H1 (cell line): ENCODE measurements at regions not wholly inside any gene's neighbourhood (a gene's known extent, or its start where the extent isn't known, plus 50 kb on each side); places are given as distances from the start of the nearest gene placed in this dataset.

Experiments
- CTCF ChIA-PET: fragments of 300-600 bp; sonication (Branson Sonifier 250); formaldehyde crosslinking; loops from one replicate; lab custom pipeline; 2021; ENCODE audit not compliant: partially characterized antibody; lab: Charles Lee
- POLR2A ChIA-PET: fragments of 300-600 bp; sonication (Branson Sonifier 250); formaldehyde crosslinking; loops from one replicate; lab custom pipeline; 2021; ENCODE audit warnings: inconsistent platforms; ENCODE audit not compliant: partially characterized antibody; lab: Charles Lee
- DNase-seq, 2 experiments: peaks; one replicate each; pipeline versions ENCODE4 v3.0.0 to v3.0.0-alpha.2; 2010 to 2022; ENCODE audit warnings: low spot score in 2 of 2, low read depth in 1 of 2, mixed read lengths in 1 of 2
- FAIRE-seq: peaks from 2 replicates; lab custom pipeline; 2011; peaks lifted over from hg19 to GRCh38; lab: Jason Lieb, UNC
- H2AFZ ChIP-seq: 2 replicates; pipeline ENCODE4 v1.8.1; 2012; ENCODE audit warnings: low read length, inconsistent platforms
- H2AK5ac ChIP-seq: 2 replicates; pipeline ENCODE4 v1.6.1; 2013; ENCODE audit warnings: low read depth, low read length
- H2BK120ac ChIP-seq: replicated peaks from 2 replicates; pipeline ENCODE3; 2013; ENCODE audit warnings: low read depth, low read length, inconsistent platforms
- H2BK12ac ChIP-seq: 2 replicates; pipeline ENCODE4 v1.6.1; 2013; ENCODE audit warnings: low read depth, low read length
- H2BK15ac ChIP-seq: 2 replicates; pipeline ENCODE4 v1.6.1; 2013; ENCODE audit warnings: low read length
- H2BK20ac ChIP-seq: 2 replicates; pipeline ENCODE4 v1.6.1; 2013; ENCODE audit warnings: low read length
- H2BK5ac ChIP-seq: 2 replicates; pipeline ENCODE4 v1.6.1; 2013; ENCODE audit warnings: low read depth, low read length
- H3K14ac ChIP-seq: 2 replicates; pipeline ENCODE4 v1.6.1; 2013; ENCODE audit warnings: inconsistent platforms; ENCODE audit not compliant: insufficient read length
- H3K18ac ChIP-seq: 2 replicates; pipeline ENCODE4 v1.6.1; 2013; ENCODE audit warnings: low read length; ENCODE audit errors: extremely low read depth
- H3K23ac ChIP-seq: 2 replicates; pipeline ENCODE4 v1.6.1; 2013; ENCODE audit warnings: inconsistent platforms; ENCODE audit not compliant: insufficient read length
- H3K23me2 ChIP-seq: 2 replicates; pipeline ENCODE4 v1.6.1; 2013; ENCODE audit warnings: low read depth, low read length
- H3K27ac ChIP-seq: 2 replicates; pipeline ENCODE4 v1.6.1; 2011; ENCODE audit warnings: low read depth, low read length, inconsistent platforms
- H3K27me3 ChIP-seq, 4 experiments: replicated peaks in 1 of 4; 1 replicate in 1 of 4; 2 replicates in 3 of 4; pipeline versions ENCODE4 v1.6.1 to v1.8.1; 2011 to 2013; ENCODE audit warnings: low read length in 3 of 4, mild to moderate bottlenecking in 3 of 4, inconsistent platforms in 2 of 4, mixed read lengths in 2 of 4, moderate library complexity in 1 of 4; ENCODE audit not compliant: control insufficient read depth in 3 of 4, insufficient read depth in 3 of 4; ENCODE audit errors: extremely low read depth in 1 of 4
- H3K36me3 ChIP-seq, 4 experiments: 2 replicates each; pipeline versions ENCODE4 v1.6.1 to v1.8.1; 2011 to 2013; ENCODE audit warnings: mild to moderate bottlenecking in 4 of 4, low read length in 3 of 4, moderate library complexity in 2 of 4, control low read depth in 1 of 4, inconsistent platforms in 1 of 4; ENCODE audit not compliant: insufficient read depth in 4 of 4, control insufficient read depth in 2 of 4
- H3K4ac ChIP-seq: replicated peaks from 2 replicates; pipeline ENCODE3; 2013; ENCODE audit warnings: low read length, low read depth, mixed read lengths, inconsistent platforms; ENCODE audit not compliant: insufficient read length
- H3K4me1 ChIP-seq, 4 experiments: replicated peaks in 1 of 4; 1 replicate in 1 of 4; 2 replicates in 3 of 4; pipeline versions ENCODE4 v1.6.1 to v1.8.1; 2011 to 2013; ENCODE audit warnings: low read length in 3 of 4, inconsistent platforms in 2 of 4, mixed read lengths in 1 of 4; ENCODE audit not compliant: insufficient read depth in 4 of 4, control insufficient read depth in 3 of 4
- H3K4me2 ChIP-seq, 2 experiments: 2 replicates each; pipeline versions ENCODE4 v1.6.1 to v1.8.1; 2011 to 2013; ENCODE audit warnings: low read depth in 2 of 2, low read length in 2 of 2, control low read depth in 1 of 2, inconsistent platforms in 1 of 2, mild to moderate bottlenecking in 1 of 2; ENCODE audit not compliant: insufficient read depth in 1 of 2
- H3K4me3 ChIP-seq, 4 experiments: fragments of 200-600, 300-600 bp in 1 of 4; sonication (generic), shearing (Covaris generic), sonication (Bioruptor Twin) in 1 of 4; 2 replicates each; pipeline versions ENCODE4 v1.5.1 to v1.8.1; 2011 to 2016; ENCODE audit warnings: low read length in 4 of 4, low read depth in 3 of 4, control low read depth in 2 of 4, inconsistent platforms in 2 of 4, mild to moderate bottlenecking in 2 of 4, mixed read lengths in 1 of 4, moderate library complexity in 1 of 4; ENCODE audit not compliant: insufficient read depth in 2 of 4; ENCODE audit errors: extremely low read depth in 1 of 4
- H3K56ac ChIP-seq: replicated peaks from 2 replicates; pipeline ENCODE3; 2013; ENCODE audit warnings: low read depth, mild to moderate bottlenecking, mixed read lengths, low read length, inconsistent platforms; ENCODE audit not compliant: insufficient read length
- H3K79me1 ChIP-seq: 2 replicates; pipeline ENCODE4 v1.6.1; 2013; ENCODE audit warnings: low read depth, low read length, control low read depth
- H3K79me2 ChIP-seq, 2 experiments: 2 replicates each; pipeline versions ENCODE4 v1.6.1 to v1.8.1; 2012 to 2013; ENCODE audit warnings: low read length in 2 of 2, mild to moderate bottlenecking in 2 of 2, inconsistent platforms in 1 of 2; ENCODE audit not compliant: insufficient read depth in 2 of 2, control insufficient read depth in 1 of 2
- H3K9ac ChIP-seq, 4 experiments: replicated peaks in 1 of 4; 1 replicate in 1 of 4; 2 replicates in 3 of 4; pipeline versions ENCODE4 v1.6.1 to v1.8.1; 2011 to 2013; ENCODE audit warnings: low read depth in 3 of 4, low read length in 3 of 4, control low read depth in 2 of 4, mild to moderate bottlenecking in 2 of 4, moderate library complexity in 2 of 4, inconsistent platforms in 1 of 4; ENCODE audit errors: extremely low read depth in 1 of 4
- H3K9me3 ChIP-seq, 2 experiments: 2 replicates each; pipeline versions ENCODE4 v1.6.1 to v1.8.1; 2012 to 2013; ENCODE audit warnings: mild to moderate bottlenecking in 2 of 2, moderate library complexity in 2 of 2, control low read depth in 1 of 2, inconsistent platforms in 1 of 2, low read depth in 1 of 2, low read length in 1 of 2, mixed read lengths in 1 of 2; ENCODE audit not compliant: insufficient read depth in 2 of 2
- H4K20me1 ChIP-seq, 2 experiments: replicated peaks in 1 of 2; 2 replicates each; pipeline versions ENCODE3 to v1.8.1; 2011 to 2013; ENCODE audit warnings: inconsistent platforms in 2 of 2, low read length in 2 of 2, mild to moderate bottlenecking in 1 of 2; ENCODE audit not compliant: insufficient read depth in 2 of 2, control insufficient read depth in 1 of 2
- H4K5ac ChIP-seq: 2 replicates; pipeline ENCODE4 v1.6.1; 2013; ENCODE audit warnings: low read length, low read depth, mixed read lengths, inconsistent platforms; ENCODE audit not compliant: insufficient read length
- H4K8ac ChIP-seq: 2 replicates; pipeline ENCODE4 v1.8.0; 2013; ENCODE audit warnings: mild to moderate bottlenecking, moderate library complexity, low read length, inconsistent platforms; ENCODE audit not compliant: insufficient read depth; ENCODE audit errors: extremely low read depth
- H4K91ac ChIP-seq: replicated peaks from 2 replicates; pipeline ENCODE3; 2013; ENCODE audit warnings: low read length, mixed read lengths, inconsistent platforms; ENCODE audit not compliant: insufficient read length
- BCL11A ChIP-seq, 2 experiments: IDR thresholded peaks; one replicate each; pipeline ENCODE4 v1.6.1; 2011; ENCODE audit warnings: low read depth in 2 of 2, low read length in 2 of 2, mild to moderate bottlenecking in 2 of 2
- BRCA1 ChIP-seq: IDR thresholded peaks from 2 replicates; pipeline ENCODE4 v1.6.1; 2012; ENCODE audit warnings: low read depth, low read length, improper control_type of control experiment
- CEBPB ChIP-seq: IDR thresholded peaks from 2 replicates; pipeline ENCODE4 v1.6.1; 2012; ENCODE audit warnings: low read depth, low read length
- CHD1 ChIP-seq: IDR thresholded peaks from 2 replicates; pipeline ENCODE4 v1.6.1; 2012; ENCODE audit warnings: low read depth, low read length, improper control_type of control experiment
- FOSL1 ChIP-seq: IDR thresholded peaks from 2 replicates; pipeline ENCODE4 v1.6.1; 2011; ENCODE audit warnings: mild to moderate bottlenecking, low read depth, low read length, moderate library complexity; ENCODE audit not compliant: insufficient read depth
- GTF2F1 ChIP-seq: IDR thresholded peaks from 2 replicates; pipeline ENCODE4 v1.6.1; 2012; ENCODE audit warnings: low read depth, low read length, improper control_type of control experiment, borderline replicate concordance
- HDAC2 ChIP-seq, 2 experiments: fragments of 300-600 bp in 1 of 2; sonication (generic) in 1 of 2; IDR thresholded peaks; 2 replicates each; pipeline ENCODE4 v1.6.1; 2011 to 2012; ENCODE audit warnings: low read depth in 2 of 2, low read length in 2 of 2, mild to moderate bottlenecking in 2 of 2, moderate library complexity in 2 of 2, borderline replicate concordance in 1 of 2, inconsistent platforms in 1 of 2
- HDAC6 ChIP-seq: IDR thresholded peaks from one replicate; pipeline ENCODE4 v1.7.1; 2012; ENCODE audit warnings: low read depth, mild to moderate bottlenecking, inconsistent platforms, low read length, moderate library complexity
- JUN ChIP-seq: IDR thresholded peaks from 2 replicates; pipeline ENCODE4 v1.6.1; 2011; ENCODE audit warnings: low read depth, mild to moderate bottlenecking, improper control_type of control experiment, low read length
- RAD21 ChIP-seq, 2 experiments: IDR thresholded peaks in 1 of 2; conservative IDR thresholded peaks in 1 of 2; 2 replicates each; pipeline ENCODE4 v1.6.1; 2011; ENCODE audit warnings: low read depth in 2 of 2, low read length in 2 of 2, improper control_type of control experiment in 1 of 2, inconsistent platforms in 1 of 2, mild to moderate bottlenecking in 1 of 2, moderate library complexity in 1 of 2
- RNF2 ChIP-seq: fragments of 200-900, 300-1000 bp; sonication (generic); IDR thresholded peaks from 2 replicates; pipeline ENCODE4 v1.7.1; 2016; ENCODE audit warnings: borderline replicate concordance, low read depth, mild to moderate bottlenecking, antibody characterized with exemption, low read length; ENCODE audit not compliant: poor library complexity, severe bottlenecking; ENCODE audit errors: missing control alignments
- SP4 ChIP-seq: IDR thresholded peaks from 2 replicates; pipeline ENCODE4 v1.6.1; 2012; ENCODE audit warnings: low read length, inconsistent platforms
- SRF ChIP-seq: IDR thresholded peaks from 2 replicates; pipeline ENCODE4 v1.6.1; 2011; ENCODE audit warnings: mild to moderate bottlenecking, low read depth, low read length, moderate library complexity
- TAF7 ChIP-seq: optimal IDR thresholded peaks from 2 replicates; pipeline ENCODE3; 2011; ENCODE audit warnings: low read depth, mild to moderate bottlenecking, inconsistent platforms, low read length, moderate library complexity, borderline replicate concordance
- TEAD4 ChIP-seq: IDR thresholded peaks from 2 replicates; pipeline ENCODE4 v1.6.1; 2012; ENCODE audit warnings: low read depth, low read length, inconsistent platforms, mixed read lengths
- whole genome bisulfite sequencing, 2 experiments: shearing (Covaris generic) in 1 of 2; methylation state at CpG; one replicate each; pipeline versions ENCODE4 v1.1.6 to v1.1.7; 2013 to 2015; ENCODE audit warnings: low lambda C conversion rate in 2 of 2, mixed read lengths in 2 of 2, inconsistent platforms in 1 of 2, low coverage in 1 of 2, missing lambda C conversion rate in 1 of 2; ENCODE audit not compliant: insufficient replicate concordance in 2 of 2, insufficient coverage in 1 of 2, insufficient read length in 1 of 2; ENCODE audit errors: extremely low coverage in 1 of 2, missing lambda C conversion rate in 1 of 2; 5-methylcytosine and 5-hydroxymethylcytosine counted together

DNA sequence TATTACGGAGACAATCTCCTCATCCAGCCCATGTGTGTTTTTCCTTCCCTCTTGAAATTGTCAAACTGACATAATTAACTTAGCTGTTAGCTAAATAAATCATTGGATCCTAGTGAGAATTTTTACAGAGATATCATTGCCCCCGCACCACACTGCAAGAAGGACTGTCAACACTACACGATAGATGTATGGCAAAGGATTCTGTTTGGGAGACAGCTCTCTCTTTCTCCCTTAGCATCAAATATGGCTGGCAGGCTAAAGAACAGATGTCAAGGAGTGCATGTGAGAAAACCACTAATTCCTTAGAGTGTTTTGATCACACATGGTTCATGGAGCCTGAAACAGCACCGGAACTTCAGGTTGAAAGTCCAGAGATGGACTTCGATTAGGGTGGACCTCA lies 136.8 kb downstream of the KCNA5 start:
- Histone ChIP-seq H3K36me3 (no peaks in the 10 kb centered on the region), H3K14ac (no peak overlapping the region), H4K91ac (no peak overlapping the region), H2BK15ac (no peak overlapping the region), H3K79me2 (no peaks in the 10 kb centered on the region), H3K27ac (no peak overlapping the region), H2AFZ (no peak overlapping the region), H3K4me3 (no peak overlapping the region), H2BK5ac (no peak overlapping the region), H2BK20ac (no peak overlapping the region), H3K9ac (no peak overlapping the region), H4K5ac (no peak overlapping the region), H4K8ac (no peak overlapping the region), H3K9me3 (no peaks in the 10 kb centered on the region), H3K4me2 (no peak overlapping the region), H3K23ac (no peak overlapping the region), H2BK12ac (no peak overlapping the region), H4K20me1 (no peaks in the 10 kb centered on the region), H2BK120ac (no peak overlapping the region), H3K4me1 (no peaks in the 10 kb centered on the region), H3K4ac (no peak overlapping the region), H3K23me2 (no peaks in the 10 kb centered on the region), H3K27me3 (no peaks in the 10 kb centered on the region), H3K18ac (no peak overlapping the region), H3K56ac (no peak overlapping the region), H2AK5ac (no peak overlapping the region), H3K79me1 (no peaks in the 10 kb centered on the region)
- WGBS, 2 experiments: 84% methylated on average over 5 of the region's 5 CpGs; no CpG with 5 or more reads in 1 of the 2 experiments
- DNase-seq: no peak
- ChIA-PET CTCF (interaction anchor here (1.4 kb wide), 1 partner anchor 313 kb away, joined by 3 read pairs; no protein-coding TSS in a partner anchor), POLR2A (interaction anchor here (0.7 kb wide), 1 partner anchor 27 kb away, joined by 3 read pairs; no protein-coding TSS in a partner anchor)
- no peak for FAIRE-seq
- TF ChIP-seq TAF7 (no peak), RAD21 (IDR thresholded peaks at IDR 0.05 in 1 of 2, conservative IDR thresholded peaks at IDR 0.05 in 1 of 2; ENCODE audit: low read depth in 2 of 2, low read length in 2 of 2) (no peak), BCL11A (IDR thresholded peaks at IDR 0.05; ENCODE audit: low read depth in 2 of 2, low read length in 2 of 2) (no peak), BRCA1 (no peak), HDAC6 (no peak), SP4 (no peak), JUN (no peak), RNF2 (no peak), TEAD4 (no peak), FOSL1 (no peak), HDAC2 (IDR thresholded peaks at IDR 0.05; ENCODE audit: borderline replicate concordance in 1 of 2, low read depth in 2 of 2, low read length in 2 of 2) (no peak), SRF (no peak), GTF2F1 (no peak), CHD1 (no peak), CEBPB (no peak)
